RPMI7951 (cell line): ENCODE measurements at regions not wholly inside any gene's neighbourhood (a gene's known extent, or its start where the extent isn't known, plus 50 kb on each side); places are given as distances from the start of the nearest gene placed in this dataset.

Source experiments
- DNase-seq: peaks from one replicate; pipeline ENCODE4 v3.0.0-alpha.2; 2012; ENCODE audit warnings: low read depth

GRCh38 chr5:176733406-176734262, 76.7 kb upstream of the UNC5A start:
- DNase-seq: no peak

- DNase-seq: no peak
Observed at GRCh38 chr5:176734756-176735342, 75.5 kb upstream of the UNC5A start.

GRCh38 chr5:176735383-176736265, 74.7 kb upstream of the UNC5A start:
- no peak for DNase-seq

- DNase-seq: no peak
Observed at GRCh38 chr5:176736301-176736930, 73.9 kb upstream of the UNC5A start.

GRCh38 chr5:176736931-176737745, 73.2 kb upstream of the UNC5A start:
- no peak for DNase-seq

GRCh38 chr5:176737746-176738636, 72.4 kb upstream of the UNC5A start:
- no peak for DNase-seq

- no peak for DNase-seq
Observed at GRCh38 chr5:176738637-176739250, 71.6 kb upstream of the UNC5A start.

- DNase-seq: no peak
Observed at GRCh38 chr5:176739461-176740051, 70.8 kb upstream of the UNC5A start.

- DNase-seq: no peak
Observed at GRCh38 chr5:176740131-176740701, 70.1 kb upstream of the UNC5A start.

GRCh38 chr5:176740702-176741496, 69.5 kb upstream of the UNC5A start:
- DNase-seq: no peak

GRCh38 chr5:176741561-176742211, 68.7 kb upstream of the UNC5A start:
- no peak for DNase-seq

GRCh38 chr5:176742246-176743105, 67.9 kb upstream of the UNC5A start:
- DNase-seq: no peak

- no peak for DNase-seq
Observed at GRCh38 chr5:176743136-176743861, 67.1 kb upstream of the UNC5A start.

- DNase-seq: no peak
Observed at GRCh38 chr5:176743868-176744583, 66.3 kb upstream of the UNC5A start.

GRCh38 chr5:176744584-176744965, 65.8 kb upstream of the UNC5A start:
- no peak for DNase-seq
